ENCODE measurements at regions not wholly inside any gene's neighbourhood (a gene's known extent, or its start where the extent isn't known, plus 50 kb on each side); places are given as distances from the start of the nearest gene placed in this dataset.

DNA sequence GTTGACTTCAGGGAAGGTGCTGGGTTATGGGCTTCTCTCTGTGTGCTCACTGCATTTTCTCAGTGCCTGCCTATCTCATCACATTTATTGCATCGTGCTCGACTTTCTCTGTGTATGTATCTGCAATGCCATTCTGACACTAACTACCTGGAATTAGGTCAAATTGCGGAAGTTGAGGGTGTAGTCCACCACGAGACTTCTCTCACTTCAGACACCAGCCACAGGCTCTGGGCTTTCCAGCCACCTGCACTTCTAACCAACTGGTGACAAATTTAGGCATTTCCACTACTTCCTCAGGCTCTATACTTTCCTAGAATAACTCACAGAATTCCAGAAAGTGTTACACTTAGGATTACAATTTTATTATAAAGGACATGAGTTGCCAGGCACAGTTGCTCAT, 188.6 kb upstream of the ZNF608 start:
- in situ Hi-C loops (cut with MboI; ENCODE audit: low sequenced_read_pairs, unreplicated experiment): loop anchor here (25.0 kb wide), 1 partner anchor 477 kb away; no protein-coding TSS in a partner anchor
- TF ChIP-seq, protein P1, sequence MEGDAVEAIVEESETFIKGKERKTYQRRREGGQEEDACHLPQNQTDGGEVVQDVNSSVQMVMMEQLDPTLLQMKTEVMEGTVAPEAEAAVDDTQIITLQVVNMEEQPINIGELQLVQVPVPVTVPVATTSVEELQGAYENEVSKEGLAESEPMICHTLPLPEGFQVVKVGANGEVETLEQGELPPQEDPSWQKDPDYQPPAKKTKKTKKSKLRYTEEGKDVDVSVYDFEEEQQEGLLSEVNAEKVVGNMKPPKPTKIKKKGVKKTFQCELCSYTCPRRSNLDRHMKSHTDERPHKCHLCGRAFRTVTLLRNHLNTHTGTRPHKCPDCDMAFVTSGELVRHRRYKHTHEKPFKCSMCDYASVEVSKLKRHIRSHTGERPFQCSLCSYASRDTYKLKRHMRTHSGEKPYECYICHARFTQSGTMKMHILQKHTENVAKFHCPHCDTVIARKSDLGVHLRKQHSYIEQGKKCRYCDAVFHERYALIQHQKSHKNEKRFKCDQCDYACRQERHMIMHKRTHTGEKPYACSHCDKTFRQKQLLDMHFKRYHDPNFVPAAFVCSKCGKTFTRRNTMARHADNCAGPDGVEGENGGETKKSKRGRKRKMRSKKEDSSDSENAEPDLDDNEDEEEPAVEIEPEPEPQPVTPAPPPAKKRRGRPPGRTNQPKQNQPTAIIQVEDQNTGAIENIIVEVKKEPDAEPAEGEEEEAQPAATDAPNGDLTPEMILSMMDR (IDR thresholded peaks at IDR 0.05; ENCODE audit: borderline replicate concordance, control extremely low read depth, extremely low read depth, insufficient read depth, missing control alignments): no peak
- DNase-seq (ENCODE audit: low spot score): peak; percentile 49

DNA sequence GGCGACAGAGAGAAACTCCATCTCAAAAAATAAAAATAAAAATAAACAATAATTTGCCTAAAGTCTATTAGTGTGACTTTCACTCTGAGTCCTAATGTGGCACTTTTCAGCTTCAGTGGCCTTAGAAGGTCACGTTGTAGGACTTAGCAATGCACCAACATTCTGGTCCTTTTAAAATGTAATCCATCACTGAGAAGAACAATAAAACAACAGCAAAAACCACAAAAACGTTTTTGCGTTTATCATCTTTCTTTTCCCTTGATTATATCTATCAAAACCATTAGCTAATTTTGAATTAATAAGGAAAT, 190.1 kb upstream of the ZNF608 start:
- peak; percentile 35 for DNase-seq (ENCODE audit: low spot score)
- in situ Hi-C loops (cut with MboI; ENCODE audit: low sequenced_read_pairs, unreplicated experiment): loop anchor here (25.0 kb wide), 1 partner anchor 476 kb away; no protein-coding TSS in a partner anchor
- TF ChIP-seq, protein P1 (IDR thresholded peaks at IDR 0.05; ENCODE audit: borderline replicate concordance, control extremely low read depth, extremely low read depth, insufficient read depth, missing control alignments): no peak

- TF ChIP-seq, protein P1 (IDR thresholded peaks at IDR 0.05; ENCODE audit: borderline replicate concordance, control extremely low read depth, extremely low read depth, insufficient read depth, missing control alignments): no peak
- in situ Hi-C loops (cut with MboI; ENCODE audit: low sequenced_read_pairs, unreplicated experiment): loop anchor here (25.0 kb wide), 1 partner anchor 471 kb away; no protein-coding TSS in a partner anchor
These were observed 194.9 kb upstream of the ZNF608 start for GRCh38 chr5:124941051-124942049.

DNA sequence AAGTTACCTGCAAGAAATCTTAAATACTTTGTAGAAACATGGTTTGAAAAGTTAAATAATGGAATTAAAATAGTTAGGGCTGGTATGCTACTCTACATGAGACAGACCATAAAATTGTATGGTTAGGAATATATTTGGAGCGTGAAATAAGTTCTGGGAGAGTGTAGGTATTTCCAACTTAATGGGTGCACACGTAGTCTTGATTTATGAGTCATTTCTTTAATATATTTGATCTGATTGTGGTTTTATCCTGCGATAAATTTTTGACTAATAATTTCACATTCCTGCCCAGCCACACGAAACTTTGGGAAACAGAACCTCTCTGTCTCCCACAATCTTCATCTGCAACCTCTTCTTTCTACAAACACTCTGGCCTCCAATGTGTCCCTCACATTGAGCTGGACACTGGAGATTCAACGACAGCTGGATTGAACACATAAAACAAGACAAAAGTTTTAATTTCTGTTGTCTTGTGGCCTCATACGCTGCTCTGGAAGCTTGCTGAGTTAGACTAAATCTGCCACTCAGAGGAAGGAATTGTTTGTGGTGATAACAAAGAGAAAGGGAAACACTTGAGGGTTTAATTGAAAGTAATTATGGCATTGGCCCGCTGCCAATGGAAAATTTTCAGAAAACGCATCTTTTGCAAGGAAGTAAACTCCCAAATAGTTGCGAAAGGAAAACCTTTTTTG, 201.8 kb upstream of the ZNF608 start:
- in situ Hi-C loops (cut with MboI; ENCODE audit: low sequenced_read_pairs, unreplicated experiment): loop anchor here (25.0 kb wide), 1 partner anchor 464 kb away; no protein-coding TSS in a partner anchor
- no peak for DNase-seq (ENCODE audit: low spot score)
- TF ChIP-seq, protein P1 (IDR thresholded peaks at IDR 0.05; ENCODE audit: borderline replicate concordance, control extremely low read depth, extremely low read depth, insufficient read depth, missing control alignments): no peak

More at GRCh38 chr5:124941051-124942049, 194.9 kb upstream of the ZNF608 start:
- DNase-seq (ENCODE audit: low spot score): no peak

- in situ Hi-C loops (cut with MboI; ENCODE audit: low sequenced_read_pairs, unreplicated experiment): loop anchor here (25.0 kb wide), 1 partner anchor 463 kb away; no protein-coding TSS in a partner anchor
- TF ChIP-seq, protein P1 (IDR thresholded peaks at IDR 0.05; ENCODE audit: borderline replicate concordance, control extremely low read depth, extremely low read depth, insufficient read depth, missing control alignments): no peak
- no peak for DNase-seq (ENCODE audit: low spot score)
These were observed 202.4 kb upstream of the ZNF608 start for GRCh38 chr5:124948754-124949275.

DNA sequence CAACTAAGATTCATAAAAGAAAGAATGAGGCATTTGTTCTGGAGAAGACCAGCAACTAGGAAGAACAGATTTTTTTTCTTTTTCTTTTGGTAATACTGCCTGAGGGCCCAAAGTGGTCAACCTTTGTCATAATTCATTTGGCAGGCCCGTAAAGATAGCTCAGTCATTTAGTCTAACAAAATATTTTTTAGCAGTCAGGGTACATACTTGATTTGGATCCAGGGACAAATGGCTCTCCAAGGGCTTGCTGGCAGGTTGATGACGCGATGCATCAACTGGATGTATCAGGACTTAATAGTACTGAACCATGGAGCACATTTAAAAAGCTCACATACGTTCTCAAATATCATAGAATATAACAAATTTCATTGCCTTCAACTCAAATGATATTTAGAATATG, 203.4 kb upstream of the ZNF608 start:
- in situ Hi-C loops (cut with MboI; ENCODE audit: low sequenced_read_pairs, unreplicated experiment): loop anchor here (25.0 kb wide), 1 partner anchor 462 kb away; no protein-coding TSS in a partner anchor
- DNase-seq (ENCODE audit: low spot score): no peak
- TF ChIP-seq, protein P1 (IDR thresholded peaks at IDR 0.05; ENCODE audit: borderline replicate concordance, control extremely low read depth, extremely low read depth, insufficient read depth, missing control alignments): no peak

All from GM13976 (cell line).